B cell (primary cell): ENCODE measurements at regions not wholly inside any gene's neighbourhood (a gene's known extent, or its start where the extent isn't known, plus 50 kb on each side); places are given as distances from the start of the nearest gene placed in this dataset.

Experiments
- ATAC-seq: fragments of 200-7000 bp; cut with Tn5 transposase; one replicate; pipeline ENCODE4 v1.10.0; 2021; ENCODE audit warnings: low read depth, mild to moderate bottlenecking, moderate number of reproducible peaks, moderate library complexity
- CTCF ChIA-PET: fragments of 350-600 bp; sonication (Branson Sonifier 250); formaldehyde crosslinking; loops from one replicate; lab custom pipeline; 2021; ENCODE audit warnings: antibody characterized with exemption, inconsistent platforms; lab: Charles Lee
- POLR2A ChIA-PET: fragments of 350-600 bp; sonication (Branson Sonifier 250); formaldehyde crosslinking; loops from one replicate; lab custom pipeline; 2021; ENCODE audit warnings: antibody characterized with exemption; lab: Charles Lee
- DNase-seq: peaks from one replicate; pipeline ENCODE4 v3.0.0; 2013
- H2AFZ ChIP-seq: 2 replicates; pipeline ENCODE4 v1.6.1; 2012; ENCODE audit warnings: mild to moderate bottlenecking, low read depth, low read length; ENCODE audit not compliant: insufficient read depth, poor library complexity, severe bottlenecking
- H3K27ac ChIP-seq, 2 donors: 1 replicate in 1 of 2; 2 replicates in 1 of 2; pipeline ENCODE4 v1.5.1; 2012 to 2013; ENCODE audit warnings: low read length in 2 of 2, mild to moderate bottlenecking in 2 of 2, moderate library complexity in 1 of 2
- H3K27me3 ChIP-seq, 4 experiments: fragments of 200-600 bp in 1 of 4; sonication (generic) in 1 of 4; replicated peaks in 1 of 4; 1 replicate in 2 of 4; 2 replicates in 2 of 4; pipeline versions ENCODE4 v1.6.1 to v1.7.0; 2013 to 2016; ENCODE audit warnings: low read length in 3 of 4, mild to moderate bottlenecking in 2 of 4, mixed read lengths in 1 of 4, moderate library complexity in 1 of 4; ENCODE audit not compliant: insufficient read depth in 4 of 4, control insufficient read depth in 3 of 4; ENCODE audit errors: control extremely low read depth in 1 of 4
- H3K36me3 ChIP-seq, 2 experiments: replicated peaks in 1 of 2; 1 replicate in 1 of 2; 2 replicates in 1 of 2; pipeline versions ENCODE4 v1.6.1 to v1.7.1; 2013; ENCODE audit warnings: low read length in 1 of 2; ENCODE audit not compliant: insufficient read depth in 2 of 2, control insufficient read depth in 1 of 2; ENCODE audit errors: control extremely low read depth in 1 of 2, extremely low read depth in 1 of 2
- H3K4me1 ChIP-seq, 2 donors: fragments of 200-600 bp in 1 of 2; sonication (generic) in 1 of 2; 1 replicate in 1 of 2; 2 replicates in 1 of 2; pipeline versions ENCODE4 v1.5.1 to v1.6.1; 2013 to 2017; ENCODE audit warnings: low read length in 2 of 2; ENCODE audit not compliant: control insufficient read depth in 2 of 2, insufficient read depth in 2 of 2
- H3K4me2 ChIP-seq: replicated peaks from 2 replicates; pipeline ENCODE3; 2012; ENCODE audit warnings: mild to moderate bottlenecking, low read depth, low read length; ENCODE audit not compliant: poor library complexity, severe bottlenecking
- H3K4me3 ChIP-seq, 5 experiments: fragments of 200-600 bp in 1 of 5; sonication (generic) in 1 of 5; 1 replicate in 3 of 5; 2 replicates in 2 of 5; pipeline versions ENCODE4 v1.5.1 to v1.7.0; 2011 to 2016; ENCODE audit warnings: low read length in 4 of 5, mild to moderate bottlenecking in 4 of 5, low read depth in 2 of 5, control low read depth in 1 of 5, moderate library complexity in 1 of 5; ENCODE audit not compliant: insufficient read depth in 1 of 5; ENCODE audit errors: control extremely low read depth in 1 of 5, extremely low read depth in 1 of 5
- H3K79me2 ChIP-seq: fragments of 200-600 bp; sonication (generic); one replicate; pipeline ENCODE4 v1.6.0; 2016; ENCODE audit warnings: low read length; ENCODE audit not compliant: control insufficient read depth, insufficient read depth
- H3K9ac ChIP-seq: fragments of 200-600 bp; sonication (generic); 2 replicates; pipeline ENCODE4 v1.6.1; 2017; ENCODE audit warnings: mild to moderate bottlenecking, low read length, moderate library complexity
- H3K9me3 ChIP-seq, 3 donors: one replicate each; pipeline versions ENCODE4 v1.6.1 to v1.7.1; 2013; ENCODE audit warnings: low read length in 2 of 3; ENCODE audit not compliant: control insufficient read depth in 2 of 3, insufficient read depth in 1 of 3; ENCODE audit errors: control extremely low read depth in 1 of 3
- H4K20me1 ChIP-seq: 2 replicates; pipeline ENCODE4 v1.6.0; 2012; ENCODE audit warnings: mild to moderate bottlenecking, low read length; ENCODE audit not compliant: insufficient read depth, control insufficient read depth, poor library complexity, severe bottlenecking
- H3K27ac Mint-ChIP-seq: one replicate; pipeline ENCODE4 v1.8.0; 2021; ENCODE audit warnings: mixed read lengths
- H3K27me3 Mint-ChIP-seq: one replicate; pipeline ENCODE4 v1.8.0; 2021; ENCODE audit warnings: mixed read lengths
- H3K4me1 Mint-ChIP-seq: one replicate; pipeline ENCODE4 v1.8.0; 2021; ENCODE audit warnings: mixed read lengths
- H3K4me3 Mint-ChIP-seq: one replicate; pipeline ENCODE4 v1.8.0; 2021; ENCODE audit warnings: mixed read lengths
- H3K9me3 Mint-ChIP-seq: one replicate; pipeline ENCODE4 v1.8.0; 2022; ENCODE audit warnings: mixed read lengths; ENCODE audit not compliant: insufficient read depth
- CTCF ChIP-seq: fragments of 200-600 bp; IDR thresholded peaks from one replicate; pipeline ENCODE4 v1.8.0; 2022; ENCODE audit warnings: antibody characterized with exemption, mild to moderate bottlenecking
- EZH2 ChIP-seq: IDR thresholded peaks from 2 replicates; pipeline ENCODE4 v1.6.1; 2012; ENCODE audit warnings: borderline replicate concordance, low read depth, mild to moderate bottlenecking, moderate library complexity, low read length; ENCODE audit not compliant: insufficient read depth, poor library complexity, severe bottlenecking
- WGBS: methylation state at CpG from one replicate; pipeline ENCODE4 v1.1.5; 2013; ENCODE audit warnings: missing lambda C conversion rate; ENCODE audit not compliant: insufficient coverage; 5-methylcytosine and 5-hydroxymethylcytosine counted together
- intact Hi-C: fragments of 100-400 bp; cut with micrococcal nuclease; formaldehyde crosslinking; loops from one replicate; pipeline ENCODE4 v1.10.0; 2022

- H4K20me1 ChIP-seq: no peaks in the 10 kb centered on the region
- no peaks in the 10 kb centered on the region for H3K36me3 ChIP-seq
- H3K27ac ChIP-seq: no peak overlapping the region
- Mint-ChIP-seq H3K27me3 (no peaks in the 10 kb centered on the region), H3K9me3 (no peaks in the 10 kb centered on the region), H3K27ac (no peak overlapping the region), H3K4me3 (no peak overlapping the region), H3K4me1 (peaks cover 38% of the 10 kb centered on the region)
- no peaks in the 10 kb centered on the region for H3K79me2 ChIP-seq
- intact Hi-C loops: no loop called here
- no peak overlapping the region for H3K9ac ChIP-seq
- POLR2A ChIA-PET: no interaction called here
- H3K4me3 ChIP-seq: no peak overlapping the region
- DNase-seq (no peak), ATAC-seq (no peak)
- 92% methylated on average over 2 of the region's 5 CpGs for WGBS
- no peak overlapping the region for H3K4me2 ChIP-seq
- H3K4me1 ChIP-seq: peaks cover 34 to 42% of the 10 kb centered on the region in 2 donors
- H2AFZ ChIP-seq: no peak overlapping the region
- H3K27me3 ChIP-seq: no peaks in the 10 kb centered on the region
- no peak for TF ChIP-seq EZH2
- TF ChIP-seq CTCF: no peak
- no peaks in the 10 kb centered on the region for H3K9me3 ChIP-seq
- CTCF ChIA-PET: no interaction called here
These were observed 183.0 kb downstream of the DUSP6 start for GRCh38 chr12:89169321-89169720.

GRCh38 chr12:89167986-89168385 is 184.3 kb downstream of the DUSP6 start:
- H3K27ac Mint-ChIP-seq: no peak overlapping the region
- peaks cover 31% of the 10 kb centered on the region for H3K4me1 Mint-ChIP-seq
- Histone ChIP-seq H3K4me2 (no peak overlapping the region), H3K9me3 (no peaks in the 10 kb centered on the region), H3K36me3 (no peaks in the 10 kb centered on the region), H3K27ac (peak overlapping the region in 1 of 2 donors; percentile 98), H3K9ac (no peak overlapping the region), H2AFZ (peak overlapping the region; percentile 28), H3K79me2 (no peaks in the 10 kb centered on the region), H3K27me3 (no peaks in the 10 kb centered on the region), H3K4me3 (no peak overlapping the region), H4K20me1 (no peaks in the 10 kb centered on the region), H3K4me1 (peaks cover 47 to 51% of the 10 kb centered on the region in 2 donors)
- no peak overlapping the region for H3K4me3 Mint-ChIP-seq
- no peak for DNase-seq
- ChIA-PET POLR2A (no interaction called here), CTCF (no interaction called here)
- H3K27me3 Mint-ChIP-seq: no peaks in the 10 kb centered on the region
- intact Hi-C loops: loop anchor here (2.0 kb wide), 1 partner anchor 357 kb away; the partner anchor contains the start of gene GALNT4
- WGBS: no CpG with 5 or more reads among the region's 3 CpGs
- H3K9me3 Mint-ChIP-seq: no peaks in the 10 kb centered on the region
- ATAC-seq: no peak
- TF ChIP-seq EZH2 (no peak), CTCF (no peak)
